Adrenal gland (tissue), 5 donors: ENCODE measurements at regions not wholly inside any gene's neighbourhood (a gene's known extent, or its start where the extent isn't known, plus 50 kb on each side); places are given as distances from the start of the nearest gene placed in this dataset.
"Not testable (repeated sequence)": the region's sequence is repeated elsewhere in the genome, so short reads cannot be mapped to it uniquely, and the experiment has no call there.

Experiments
- CTCF ChIP-seq, 6 experiments: fragments of 450-650 bp in 4 of 6; fragments of 200-600 bp in 2 of 6; sonication (generic) in 1 of 6; IDR thresholded peaks; 1 replicate in 5 of 6; 2 replicates in 1 of 6; pipeline versions ENCODE4 v1.5.1 to v1.8.0; 2016 to 2021; ENCODE audit warnings: antibody characterized with exemption in 6 of 6, mild to moderate bottlenecking in 2 of 6, moderate library complexity in 1 of 6
- POLR2A ChIP-seq, 2 donors: fragments of 450-650 bp; IDR thresholded peaks; one replicate each; pipeline ENCODE4 v1.6.1; 2017; ENCODE audit warnings: antibody characterized with exemption in 2 of 2, mild to moderate bottlenecking in 2 of 2, moderate library complexity in 1 of 2
- donor health status: DM: no; HTN: no; CAD: no.

GRCh38 chr6:15742013-15742412 is 79.2 kb upstream of the DTNBP1 start:
- not testable (repeated sequence) for TF ChIP-seq CTCF, POLR2A (IDR thresholded peaks at IDR 0.05)
